Neural cell (in vitro differentiated cells): ENCODE measurements at regions not wholly inside any gene's neighbourhood (a gene's known extent, or its start where the extent isn't known, plus 50 kb on each side); places are given as distances from the start of the nearest gene placed in this dataset.

ENCODE experiments used
- H2AFZ ChIP-seq: fragments of 200-600, 300-800 bp; sonication (generic), shearing (Covaris generic); 2 replicates; pipeline ENCODE4 v1.6.0; 2014; ENCODE audit warnings: low read depth, mild to moderate bottlenecking, antibody characterized with exemption, low read length, moderate library complexity
- H3F3A ChIP-seq: fragments of 200-600 bp; shearing (Covaris generic); 2 replicates; pipeline ENCODE4 v1.6.1; 2016; ENCODE audit warnings: mild to moderate bottlenecking, moderate library complexity, mixed read lengths, antibody characterized with exemption, low read length; ENCODE audit not compliant: insufficient read depth, poor library complexity, severe bottlenecking
- H3K27ac ChIP-seq: fragments of 200-600, 300-800 bp; sonication (generic), shearing (Covaris generic); 2 replicates; pipeline ENCODE4 v1.5.1; 2014; ENCODE audit warnings: mild to moderate bottlenecking, low read length, moderate library complexity
- H3K27me3 ChIP-seq: fragments of 300-800, 200-600 bp; sonication (generic), shearing (Covaris generic); 2 replicates; pipeline ENCODE4 v1.6.0; 2014; ENCODE audit warnings: mild to moderate bottlenecking, low read depth, low read length, moderate library complexity; ENCODE audit not compliant: insufficient read depth
- H3K36me3 ChIP-seq: fragments of 300-800, 200-600 bp; sonication (generic), shearing (Covaris generic); 2 replicates; pipeline ENCODE4 v1.5.1; 2014; ENCODE audit warnings: mild to moderate bottlenecking, antibody characterized with exemption, low read length, moderate library complexity; ENCODE audit not compliant: insufficient read depth
- H3K4me2 ChIP-seq: fragments of 300-800, 200-600 bp; sonication (generic), shearing (Covaris generic); 2 replicates; pipeline ENCODE4 v1.6.0; 2014; ENCODE audit warnings: mild to moderate bottlenecking, low read length
- H3K4me3 ChIP-seq: fragments of 300-800, 200-600 bp; sonication (generic), shearing (Covaris generic); 2 replicates; pipeline ENCODE4 v1.5.1; 2014; ENCODE audit warnings: mild to moderate bottlenecking, low read length, moderate library complexity
- H3K79me2 ChIP-seq: fragments of 200-600 bp; shearing (Covaris generic); replicated peaks from 2 replicates; pipeline ENCODE4 v1.6.0; 2014; ENCODE audit warnings: mild to moderate bottlenecking, low read length, moderate library complexity; ENCODE audit not compliant: insufficient read depth
- H3K9ac ChIP-seq: fragments of 300-800, 200-600 bp; sonication (generic), shearing (Covaris generic); 2 replicates; pipeline ENCODE4 v1.6.1; 2016; ENCODE audit warnings: mild to moderate bottlenecking, low read length, mixed read lengths
- H3K9me2 ChIP-seq: fragments of 200-600 bp; shearing (Covaris generic); 2 replicates; pipeline ENCODE4 v1.6.1; 2016; ENCODE audit warnings: mild to moderate bottlenecking, low read length, mixed read lengths; ENCODE audit not compliant: insufficient read depth
- H3K9me3 ChIP-seq: fragments of 200-600, 300-800 bp; sonication (generic), shearing (Covaris generic); 2 replicates; pipeline ENCODE4 v1.6.1; 2016; ENCODE audit warnings: mild to moderate bottlenecking, mixed run types, low read length, moderate library complexity, mixed read lengths
- H4K20me1 ChIP-seq: fragments of 200-600 bp; shearing (Covaris generic); 2 replicates; pipeline ENCODE4 v1.6.1; 2016; ENCODE audit warnings: mild to moderate bottlenecking, mixed run types; ENCODE audit not compliant: insufficient read depth
- CTCF ChIP-seq: fragments of 450-650 bp; IDR thresholded peaks from 2 replicates; pipeline ENCODE4 v1.5.1; 2014; ENCODE audit warnings: antibody characterized with exemption, mild to moderate bottlenecking, moderate library complexity; ENCODE audit not compliant: poor library complexity, severe bottlenecking
- EP300 ChIP-seq: fragments of 450-650 bp; conservative IDR thresholded peaks from 2 replicates; pipeline ENCODE4 v1.6.1; 2014; ENCODE audit warnings: antibody characterized with exemption, mild to moderate bottlenecking, moderate library complexity; ENCODE audit not compliant: poor library complexity, severe bottlenecking
- EZH2 ChIP-seq: fragments of 200-600, 300-800 bp; shearing (Covaris generic), sonication (generic); IDR thresholded peaks from 2 replicates; pipeline ENCODE4 v1.6.1; 2014; ENCODE audit warnings: antibody characterized with exemption, low read length, borderline replicate concordance, mild to moderate bottlenecking; ENCODE audit not compliant: insufficient read depth, poor library complexity, severe bottlenecking
- MXI1 ChIP-seq: fragments of 450-650 bp; conservative IDR thresholded peaks from 2 replicates; pipeline ENCODE4 v1.6.1; 2014; ENCODE audit warnings: antibody characterized with exemption, mild to moderate bottlenecking; ENCODE audit not compliant: poor library complexity, severe bottlenecking
- POLR2AphosphoS5 ChIP-seq: IDR thresholded peaks from 2 replicates; pipeline ENCODE4 v1.6.1; 2012
- RAD21 ChIP-seq: fragments of 450-650 bp; conservative IDR thresholded peaks from 2 replicates; pipeline ENCODE4 v1.6.1; 2014; ENCODE audit warnings: antibody characterized with exemption, mild to moderate bottlenecking, moderate library complexity
- REST ChIP-seq: IDR thresholded peaks from 2 replicates; pipeline ENCODE4 v1.6.1; 2012; ENCODE audit warnings: borderline replicate concordance
- SMC3 ChIP-seq: fragments of 450-650 bp; conservative IDR thresholded peaks from 2 replicates; pipeline ENCODE4 v1.6.1; 2014; ENCODE audit warnings: antibody characterized with exemption, mild to moderate bottlenecking, moderate library complexity; ENCODE audit not compliant: poor library complexity
- TAF1 ChIP-seq: IDR thresholded peaks from 2 replicates; pipeline ENCODE4 v1.6.1; 2012; ENCODE audit warnings: low read depth

GRCh38 chr3:31357451-31357850 is 175.3 kb upstream of the STT3B start:
- Histone ChIP-seq H3K27ac (no peak overlapping the region), H3K36me3 (no peaks in the 10 kb centered on the region), H3K27me3 (no peaks in the 10 kb centered on the region), H4K20me1 (no peaks in the 10 kb centered on the region), H2AFZ (no peak overlapping the region), H3K79me2 (no peaks in the 10 kb centered on the region), H3K4me3 (no peak overlapping the region), H3K9me3 (no peaks in the 10 kb centered on the region), H3F3A (no peaks in the 10 kb centered on the region), H3K4me2 (no peak overlapping the region), H3K9ac (no peak overlapping the region), H3K9me2 (no peaks in the 10 kb centered on the region)
- no peak for TF ChIP-seq RAD21
- no peak for TF ChIP-seq MXI1
- no peak for TF ChIP-seq POLR2AphosphoS5
- TF ChIP-seq EZH2: no peak
- TF ChIP-seq EP300: no peak
- no peak for TF ChIP-seq SMC3
- TF ChIP-seq REST: no peak
- no peak for TF ChIP-seq CTCF
- no peak for TF ChIP-seq TAF1

GRCh38 chr3:31358473-31359070 is 174.2 kb upstream of the STT3B start:
- Histone ChIP-seq H3K79me2 (no peaks in the 10 kb centered on the region), H3K27me3 (no peaks in the 10 kb centered on the region), H2AFZ (no peak overlapping the region), H3K9ac (no peak overlapping the region), H4K20me1 (no peaks in the 10 kb centered on the region), H3F3A (no peaks in the 10 kb centered on the region), H3K36me3 (no peaks in the 10 kb centered on the region), H3K4me3 (no peak overlapping the region), H3K9me3 (no peaks in the 10 kb centered on the region), H3K9me2 (no peaks in the 10 kb centered on the region), H3K4me2 (no peak overlapping the region), H3K27ac (no peak overlapping the region)
- TF ChIP-seq SMC3: no peak
- no peak for TF ChIP-seq RAD21
- no peak for TF ChIP-seq CTCF
- TF ChIP-seq EP300: no peak
- no peak for TF ChIP-seq MXI1
- TF ChIP-seq REST: no peak
- TF ChIP-seq TAF1: no peak
- no peak for TF ChIP-seq POLR2AphosphoS5
